ENCODE measurements at regions not wholly inside any gene's neighbourhood (a gene's known extent, or its start where the extent isn't known, plus 50 kb on each side); places are given as distances from the start of the nearest gene placed in this dataset.
"Not testable (repeated sequence)": the region's sequence is repeated elsewhere in the genome, so short reads cannot be mapped to it uniquely, and the experiment has no call there.

DNA sequence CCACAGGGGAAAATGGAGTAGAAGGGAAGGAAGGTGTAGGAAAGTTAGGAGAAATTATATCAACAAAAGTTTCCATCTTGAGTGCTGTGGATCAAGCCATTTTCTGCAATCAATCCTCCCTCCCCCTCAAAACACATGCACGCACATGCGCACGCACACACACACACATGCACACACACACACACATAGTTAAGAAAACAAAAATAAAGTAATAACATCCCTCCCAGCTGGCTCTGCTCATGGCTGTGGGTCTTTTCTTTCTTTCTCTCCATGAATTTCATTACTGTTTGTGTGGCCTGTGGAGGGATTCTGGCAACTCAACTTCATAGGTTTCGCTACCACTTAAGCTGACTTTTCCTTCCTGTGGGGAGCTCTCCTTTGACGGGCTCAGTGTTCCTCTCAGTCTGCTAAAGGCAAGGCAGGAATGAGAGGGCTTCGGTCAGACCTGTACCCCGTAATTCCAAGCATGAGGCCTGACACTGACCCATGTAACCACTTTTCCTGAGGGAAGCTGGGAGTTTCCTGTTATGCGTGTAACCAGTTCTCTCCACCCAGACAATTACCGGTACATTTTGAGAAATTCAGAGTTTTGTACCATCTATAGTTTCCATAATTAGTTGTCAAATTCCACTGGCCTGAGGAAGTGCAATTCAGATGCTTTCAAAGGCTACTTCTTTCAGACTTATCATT lies 79.8 kb downstream of the ZNF92 start:
- DNase-seq (ENCODE audit: low read depth, low spot score): no peak

DNA sequence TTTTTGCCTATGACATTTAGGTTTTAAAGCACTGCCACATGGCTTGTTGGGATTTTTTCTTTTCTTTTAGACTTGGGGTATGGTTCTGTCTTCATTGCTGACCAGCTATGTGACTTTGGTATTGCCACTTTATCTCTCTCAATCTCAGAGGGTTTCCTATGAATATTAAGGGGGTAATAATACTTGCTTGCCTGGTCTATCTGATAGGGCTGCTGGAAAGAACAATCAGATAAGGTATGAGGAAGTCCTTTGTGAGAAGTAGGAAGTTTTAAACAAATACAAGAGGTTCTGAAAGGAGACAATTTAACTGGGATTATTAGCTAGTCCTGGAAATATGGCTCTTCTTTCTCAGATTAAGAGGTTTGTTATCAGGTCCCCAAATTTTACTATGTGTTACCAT lies 80.8 kb downstream of the ZNF92 start:
- DNase-seq (ENCODE audit: low read depth, low spot score): no peak

DNA sequence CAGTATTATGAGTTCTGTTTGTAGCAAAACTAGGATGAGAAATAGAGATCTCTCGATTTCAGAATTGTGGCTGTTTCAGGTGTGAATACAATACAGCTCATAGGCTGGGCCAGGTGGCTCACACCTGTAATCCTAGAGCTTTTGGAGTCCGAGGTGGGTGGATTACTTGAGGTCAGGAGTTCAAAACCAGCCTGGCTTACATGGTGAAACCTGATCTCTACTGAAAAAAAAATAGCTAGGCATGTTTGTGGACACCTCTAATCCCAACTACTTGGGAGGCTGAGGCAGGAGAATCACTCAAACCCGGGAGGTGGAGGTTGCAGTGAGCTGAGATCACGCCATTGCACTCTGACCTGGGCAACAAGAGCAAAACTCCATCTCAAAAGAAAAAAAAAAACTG lies 81.4 kb downstream of the ZNF92 start:
- DNase-seq (ENCODE audit: low read depth, low spot score): not testable (repeated sequence)

DNA sequence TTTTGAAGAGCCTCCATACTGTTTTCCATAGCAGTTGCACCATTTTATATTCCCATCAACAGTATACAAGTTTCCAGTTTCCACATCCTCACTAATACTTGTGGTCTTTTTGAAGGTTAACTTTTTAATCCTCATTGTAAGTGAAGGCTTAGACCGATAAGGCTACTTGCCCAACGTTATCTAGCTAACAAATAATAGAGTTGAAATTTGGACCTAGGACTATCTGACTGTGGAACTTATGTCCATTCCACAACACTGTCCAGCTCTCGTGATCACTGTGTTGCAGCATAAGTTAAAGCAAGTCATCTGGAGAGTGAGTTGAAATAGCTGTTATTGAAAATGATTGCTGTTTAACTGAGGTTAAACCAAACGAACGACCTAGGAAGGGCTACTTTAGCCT lies 84.0 kb downstream of the ZNF92 start:
- DNase-seq (ENCODE audit: low read depth, low spot score): no peak

DNA sequence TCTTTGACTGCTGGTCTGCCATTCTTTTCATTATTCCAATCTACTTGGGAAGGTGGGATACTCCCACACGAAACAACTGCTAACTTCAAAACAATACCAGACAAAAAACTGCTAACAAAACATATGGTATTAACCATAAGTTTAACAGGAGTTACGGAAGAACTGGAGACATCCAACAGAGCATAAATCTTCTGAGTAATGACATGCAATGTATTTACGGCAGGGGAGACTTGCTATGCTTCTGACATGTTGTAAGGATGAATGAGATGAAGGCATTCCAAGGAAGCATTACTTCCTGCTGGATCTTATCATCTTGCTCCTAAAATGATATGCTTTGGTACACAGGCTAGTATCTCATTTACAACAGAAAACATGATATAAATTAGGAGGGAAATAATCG lies 85.8 kb downstream of the ZNF92 start:
- no peak for DNase-seq (ENCODE audit: low read depth, low spot score)

DNA sequence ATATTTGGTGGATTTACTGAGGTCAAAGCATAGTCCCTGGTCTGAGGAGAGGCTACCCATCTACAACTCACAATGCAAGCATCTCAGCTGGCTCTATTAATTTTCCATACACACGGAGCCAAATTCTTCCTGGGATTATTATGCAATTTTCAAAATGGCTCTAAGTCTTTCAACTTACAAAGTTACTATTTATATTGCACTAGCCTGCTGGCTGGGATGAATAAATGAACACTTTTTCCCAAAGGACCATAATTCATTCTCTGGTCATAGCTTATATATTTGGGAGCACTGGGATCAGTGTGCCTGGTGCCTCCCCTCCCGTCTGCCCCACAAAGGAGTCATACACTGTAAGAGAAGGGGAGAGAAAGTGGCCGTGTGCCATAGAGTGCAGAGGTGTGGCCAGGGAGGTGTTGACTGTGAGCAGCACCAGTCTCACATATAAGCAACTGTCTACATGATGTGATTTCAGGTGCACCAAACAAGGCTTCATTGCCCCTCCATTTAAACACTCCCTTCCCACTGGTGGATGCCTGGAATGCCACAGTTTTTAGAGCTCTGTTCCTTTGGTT lies 88.6 kb downstream of the ZNF92 start:
- DNase-seq (ENCODE audit: low read depth, low spot score): no peak

DNA sequence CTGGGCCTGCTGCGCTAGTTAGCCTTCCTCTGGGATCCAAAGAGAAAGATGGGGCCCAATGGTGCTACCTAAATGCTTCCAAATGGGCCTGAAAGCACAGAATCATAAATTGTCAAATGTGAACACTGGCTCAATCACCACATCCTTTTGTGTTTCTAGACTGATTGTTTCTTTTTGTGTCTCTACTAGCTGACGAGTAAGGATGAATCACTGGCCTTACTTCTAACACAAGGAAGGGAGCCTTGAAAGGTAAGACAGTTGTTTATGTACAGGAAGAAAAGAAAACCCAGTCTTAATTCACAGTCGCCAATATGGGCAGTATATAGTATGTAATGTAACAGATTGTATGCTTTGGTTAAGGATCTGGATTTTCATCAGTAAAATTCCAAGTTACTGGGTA lies 89.5 kb downstream of the ZNF92 start:
- DNase-seq (ENCODE audit: low read depth, low spot score): no peak

DNA sequence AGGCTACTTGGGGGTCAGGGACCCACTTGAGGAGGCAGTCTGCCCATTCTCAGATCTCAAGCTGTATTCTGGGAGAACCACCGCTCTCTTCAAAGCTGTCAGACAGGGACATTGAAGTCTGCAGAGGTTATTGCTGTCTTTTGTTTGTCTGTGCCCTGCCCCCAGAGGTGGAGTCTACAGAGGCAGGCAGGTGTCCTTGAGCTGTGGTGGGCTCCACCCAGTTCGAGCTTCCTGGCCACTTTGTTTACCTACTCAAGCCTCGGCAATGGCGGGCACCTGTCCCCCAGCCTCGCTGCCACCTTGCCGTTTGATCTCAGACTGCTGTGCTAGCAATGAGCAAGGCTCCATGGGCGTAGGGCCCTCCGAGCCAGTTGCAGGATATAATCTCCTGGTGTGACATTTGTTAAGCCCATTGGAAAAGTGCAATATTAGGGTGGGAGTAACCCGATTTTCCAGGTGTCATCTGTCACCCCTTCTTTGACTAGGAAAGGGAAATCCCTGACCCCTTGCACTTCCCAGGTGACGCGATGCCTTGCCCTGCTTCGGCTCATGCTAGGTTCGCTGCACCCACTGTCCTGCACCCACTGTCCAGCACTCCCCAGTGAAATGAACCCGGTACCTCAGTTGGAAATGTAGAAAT lies 96.4 kb downstream of the ZNF92 start:
- not testable (repeated sequence) for DNase-seq (ENCODE audit: low read depth, low spot score)

DNA sequence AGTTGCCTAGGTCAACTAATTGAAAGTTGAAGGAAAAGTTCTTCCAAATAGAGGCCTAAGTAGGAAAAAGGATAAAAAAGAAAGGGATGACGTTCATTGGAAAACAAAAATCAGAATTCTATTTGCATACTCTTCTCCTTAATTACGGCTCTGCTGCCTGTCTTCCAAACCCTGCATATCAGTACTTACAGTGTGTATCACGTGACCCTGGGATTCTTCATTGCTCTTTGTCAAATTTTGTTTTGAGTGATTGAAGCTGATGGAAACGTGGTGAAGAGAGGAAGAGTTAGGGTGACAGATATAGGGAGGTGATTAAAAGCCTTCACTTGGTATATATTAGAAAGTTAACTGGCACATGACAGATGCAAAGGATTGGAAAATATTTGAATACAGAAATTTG lies 97.9 kb downstream of the ZNF92 start:
- DNase-seq (ENCODE audit: low read depth, low spot score): no peak

DNA sequence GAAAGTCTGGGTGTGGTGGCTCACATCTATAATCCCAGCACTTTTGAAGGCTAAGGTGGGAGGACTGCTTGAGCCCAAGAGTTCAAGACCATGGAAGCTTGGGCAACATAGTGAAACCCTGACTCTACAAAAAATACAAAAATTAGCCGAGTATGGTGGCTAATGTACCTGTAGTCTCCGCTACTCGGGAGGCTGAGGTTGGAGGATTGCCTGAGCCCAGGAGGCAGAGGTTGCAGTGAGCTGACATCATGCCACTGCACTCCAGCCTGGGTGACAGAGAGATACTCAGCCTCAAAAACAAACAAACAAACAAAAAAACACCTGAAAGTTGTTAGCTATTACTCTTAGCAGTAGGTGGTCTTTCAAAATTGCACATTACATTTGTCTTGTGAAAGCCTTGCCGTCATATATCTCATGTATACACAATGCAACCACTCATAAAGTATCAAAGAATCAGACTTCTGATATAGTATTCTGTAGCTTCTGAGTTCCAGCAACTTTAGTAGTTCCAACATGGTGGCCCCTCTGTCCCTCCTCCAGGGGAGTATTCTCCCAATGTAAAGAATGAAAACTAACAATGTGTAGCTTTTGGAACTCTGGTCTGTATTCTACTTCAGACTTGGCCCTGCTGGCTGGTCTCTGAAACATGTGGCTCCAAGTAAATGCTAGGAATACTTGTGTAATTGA lies 101.5 kb downstream of the ZNF92 start:
- DNase-seq (ENCODE audit: low read depth, low spot score): no peak

DNA sequence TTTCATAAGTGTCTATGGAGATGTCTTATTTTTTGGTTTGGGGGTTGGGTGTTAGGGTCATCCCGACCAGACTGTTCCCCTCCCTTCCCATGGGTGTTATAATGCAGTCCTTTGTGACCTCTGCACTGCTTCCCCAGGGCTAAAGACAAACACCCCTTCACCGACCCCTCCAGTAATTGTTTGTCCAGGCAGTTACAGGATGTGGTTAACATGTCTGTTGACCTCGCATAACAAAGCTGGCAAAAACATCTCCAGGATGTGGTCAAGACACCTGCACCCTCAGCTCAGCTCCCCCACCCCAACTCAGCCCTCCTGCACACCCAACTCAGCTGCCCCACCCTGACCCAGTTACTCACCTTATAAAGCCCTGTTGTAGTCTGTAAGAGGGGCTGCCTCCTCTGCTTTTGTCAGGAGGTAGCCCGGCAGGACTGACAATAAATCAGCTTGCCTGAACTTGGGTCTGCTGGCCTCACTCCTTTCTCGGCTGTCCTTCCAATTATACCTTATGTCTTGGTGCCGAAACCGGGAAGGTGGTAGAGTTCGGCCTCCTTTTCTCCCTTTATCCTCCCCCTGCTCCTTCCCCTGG lies 102.2 kb downstream of the ZNF92 start:
- DNase-seq (ENCODE audit: low read depth, low spot score): no peak

DNA sequence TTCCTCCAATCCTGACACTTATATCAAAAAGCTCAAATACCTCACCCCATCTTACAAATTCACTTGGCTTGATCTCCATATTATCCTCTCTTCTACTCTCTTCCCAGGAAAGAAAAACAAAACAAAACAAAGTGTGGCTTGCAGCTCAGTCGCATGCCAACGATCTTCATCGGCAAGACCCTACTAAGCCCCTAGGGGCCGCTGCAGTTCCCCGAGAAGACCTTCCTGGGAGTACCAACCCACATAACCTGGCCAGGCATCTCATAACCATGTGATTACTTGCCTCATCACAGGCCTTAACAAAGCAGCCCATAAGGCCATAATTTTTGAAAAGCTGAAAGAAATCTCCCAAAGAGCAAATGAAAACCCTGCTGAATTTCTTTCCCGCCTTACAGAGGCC lies 103.7 kb downstream of the ZNF92 start:
- peak; percentile 59 for DNase-seq (ENCODE audit: low read depth, low spot score)

DNA sequence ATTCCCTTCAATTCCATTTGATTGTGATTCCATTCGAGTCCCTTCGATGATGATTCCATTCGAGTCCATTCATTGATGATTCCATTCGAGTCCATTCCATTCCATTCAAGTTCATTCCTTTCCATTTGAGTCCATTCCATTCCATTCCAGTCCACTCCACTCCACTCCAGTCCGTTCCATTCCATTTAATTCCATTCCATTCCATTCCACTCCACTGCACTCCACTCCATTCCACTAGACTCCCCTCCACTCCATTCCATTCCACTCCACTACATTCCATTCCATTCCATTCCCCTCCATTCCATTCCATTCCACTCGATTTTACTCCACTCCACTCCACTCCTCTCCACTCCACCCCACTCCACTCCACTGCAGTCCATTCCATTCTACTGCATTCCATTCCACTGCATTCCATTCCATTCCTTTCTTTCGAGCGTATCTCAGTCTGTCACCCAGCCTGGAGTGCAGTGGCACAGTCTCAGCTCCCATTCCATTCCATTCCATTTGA lies 115.7 kb downstream of the ZNF92 start:
- no peak for DNase-seq (ENCODE audit: low read depth, low spot score)

DNA sequence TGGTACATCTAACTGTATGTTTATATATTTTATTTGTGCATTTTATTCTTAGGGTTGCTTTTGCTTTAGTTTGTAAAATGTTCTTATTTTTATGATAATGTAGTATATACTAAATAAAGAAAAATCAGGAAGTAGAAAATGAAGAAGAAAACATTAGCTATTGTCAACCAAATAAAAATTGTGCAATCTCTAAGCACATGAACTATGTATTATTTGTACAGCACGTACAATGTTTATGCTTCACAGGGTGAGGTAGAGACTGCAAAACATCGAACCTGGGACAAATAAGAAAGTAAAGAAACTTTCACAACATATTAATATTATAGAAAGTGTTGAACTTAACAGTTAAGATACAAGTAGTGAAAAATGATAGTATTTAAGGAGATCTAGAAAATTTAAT lies 123.0 kb downstream of the ZNF92 start:
- DNase-seq (ENCODE audit: low read depth, low spot score): not testable (repeated sequence)

DNA sequence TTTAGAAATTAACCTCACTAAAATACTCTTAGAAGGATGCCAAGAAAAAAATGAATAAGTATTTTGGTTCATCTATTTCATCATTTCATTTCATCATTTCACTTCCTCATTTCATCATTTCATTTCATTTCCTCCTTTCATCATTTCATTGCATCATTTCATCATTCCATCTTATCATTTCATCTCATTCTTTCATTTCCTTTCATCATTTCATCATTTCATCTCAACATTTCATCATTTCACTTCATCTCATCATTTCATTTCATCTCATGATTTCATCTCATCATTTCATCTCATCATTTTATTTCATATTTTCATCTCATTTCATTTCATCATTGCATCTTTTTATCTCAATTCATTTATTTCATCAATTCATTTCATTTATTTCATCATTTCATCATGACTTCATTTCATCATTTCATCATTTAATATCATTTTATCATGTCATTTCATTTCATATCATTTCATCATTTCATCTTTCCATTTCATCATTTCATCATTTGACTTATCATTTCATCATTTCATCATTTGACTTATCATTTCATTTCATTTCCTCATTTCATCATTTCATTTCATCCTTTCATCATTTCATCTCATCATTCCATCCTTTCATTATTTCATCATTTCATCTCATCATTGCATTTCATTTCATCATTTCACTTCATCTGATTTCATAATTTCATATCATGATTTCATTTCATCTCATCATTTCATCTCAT lies 129.9 kb downstream of the ZNF92 start:
- no peak for DNase-seq (ENCODE audit: low read depth, low spot score)

DNA sequence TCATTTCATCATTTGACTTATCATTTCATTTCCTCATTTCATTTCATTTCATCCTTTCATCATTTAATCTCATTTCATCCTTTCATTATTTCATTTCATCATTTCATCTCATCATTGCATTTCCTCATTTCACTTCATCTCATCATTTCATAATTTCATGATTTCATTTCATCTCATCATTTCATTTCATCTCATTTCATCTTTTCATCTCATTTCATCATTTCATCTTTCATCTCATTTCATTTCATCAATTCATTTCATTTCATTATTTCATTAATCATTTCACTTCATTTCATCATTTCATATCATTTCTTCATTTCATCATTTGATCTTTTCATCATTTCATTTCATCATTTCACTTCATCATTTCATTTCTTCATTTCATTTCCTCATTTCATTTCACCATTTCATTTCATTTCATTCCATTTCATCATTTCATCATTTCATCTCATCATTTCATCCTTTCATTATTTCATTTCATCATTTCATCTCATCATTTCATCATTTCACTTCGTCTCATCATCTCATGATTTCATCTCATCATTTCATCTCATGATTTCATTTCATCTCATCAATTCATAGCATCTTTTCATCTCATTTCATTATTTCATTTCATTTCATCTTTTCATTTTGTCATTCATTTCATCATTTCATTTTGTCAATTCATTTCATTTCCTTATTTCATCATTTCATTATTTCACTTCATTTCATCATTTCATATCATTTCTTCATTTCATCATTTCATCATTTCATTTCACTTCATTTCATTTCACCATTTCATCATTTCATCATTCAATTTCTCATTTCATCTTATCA lies 131.1 kb downstream of the ZNF92 start:
- DNase-seq (ENCODE audit: low read depth, low spot score): not testable (repeated sequence)

DNA sequence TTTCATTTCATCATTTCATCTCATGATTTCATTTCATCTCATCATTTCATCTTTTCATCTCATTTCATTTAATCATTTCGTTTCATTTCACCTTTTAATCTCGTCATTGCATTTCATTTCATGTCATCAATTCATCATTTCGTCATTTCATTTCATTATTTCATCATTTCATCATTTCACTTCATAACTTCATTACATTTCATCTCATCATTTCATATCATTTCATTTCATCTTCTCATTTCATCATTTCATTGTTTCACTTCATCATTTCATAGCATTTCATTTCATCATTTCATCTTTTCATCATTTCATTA lies 131.6 kb downstream of the ZNF92 start:
- DNase-seq (ENCODE audit: low read depth, low spot score): not testable (repeated sequence)

DNA sequence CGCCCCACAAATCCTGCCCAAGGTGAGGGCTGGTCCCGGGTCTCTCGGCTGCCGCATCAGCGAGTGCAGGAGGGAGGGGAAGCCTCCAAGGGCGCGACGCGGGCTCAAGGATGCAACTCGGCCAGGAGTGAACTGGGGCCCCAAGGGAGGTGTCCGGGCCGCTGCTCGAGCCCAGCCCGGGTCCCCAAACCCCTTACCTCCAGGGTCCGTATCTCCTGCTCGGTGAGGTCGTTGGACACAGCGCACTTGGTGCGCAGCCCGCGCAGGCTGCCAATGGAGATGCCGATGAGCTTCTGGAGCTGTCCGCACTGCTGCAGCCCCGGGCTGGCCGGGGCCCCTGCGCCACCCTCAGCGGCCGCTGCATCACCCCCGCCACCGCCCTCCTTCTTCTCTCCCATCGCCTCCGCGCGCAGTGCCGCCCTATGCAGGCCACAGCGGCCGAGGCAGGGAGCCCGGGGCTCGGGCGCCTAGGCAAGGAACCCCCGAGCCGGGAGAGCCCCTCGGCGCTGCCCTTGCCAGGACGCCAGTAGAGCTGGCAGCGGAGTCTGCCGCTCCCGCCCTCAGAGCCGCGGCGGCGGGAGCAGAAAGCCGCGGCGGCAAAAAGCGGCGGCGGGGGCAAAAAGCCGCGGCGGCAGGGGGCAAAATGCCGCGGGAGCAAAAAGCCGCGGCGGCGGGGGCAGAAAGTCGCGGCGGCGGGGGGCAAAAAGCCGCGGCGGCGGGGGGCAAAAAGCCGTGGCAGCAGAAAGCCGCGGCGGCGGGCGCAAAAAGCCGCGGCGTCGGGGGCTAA lies 135.1 kb downstream of the ZNF92 start:
- DNase-seq (ENCODE audit: low read depth, low spot score): not testable (repeated sequence)

DNA sequence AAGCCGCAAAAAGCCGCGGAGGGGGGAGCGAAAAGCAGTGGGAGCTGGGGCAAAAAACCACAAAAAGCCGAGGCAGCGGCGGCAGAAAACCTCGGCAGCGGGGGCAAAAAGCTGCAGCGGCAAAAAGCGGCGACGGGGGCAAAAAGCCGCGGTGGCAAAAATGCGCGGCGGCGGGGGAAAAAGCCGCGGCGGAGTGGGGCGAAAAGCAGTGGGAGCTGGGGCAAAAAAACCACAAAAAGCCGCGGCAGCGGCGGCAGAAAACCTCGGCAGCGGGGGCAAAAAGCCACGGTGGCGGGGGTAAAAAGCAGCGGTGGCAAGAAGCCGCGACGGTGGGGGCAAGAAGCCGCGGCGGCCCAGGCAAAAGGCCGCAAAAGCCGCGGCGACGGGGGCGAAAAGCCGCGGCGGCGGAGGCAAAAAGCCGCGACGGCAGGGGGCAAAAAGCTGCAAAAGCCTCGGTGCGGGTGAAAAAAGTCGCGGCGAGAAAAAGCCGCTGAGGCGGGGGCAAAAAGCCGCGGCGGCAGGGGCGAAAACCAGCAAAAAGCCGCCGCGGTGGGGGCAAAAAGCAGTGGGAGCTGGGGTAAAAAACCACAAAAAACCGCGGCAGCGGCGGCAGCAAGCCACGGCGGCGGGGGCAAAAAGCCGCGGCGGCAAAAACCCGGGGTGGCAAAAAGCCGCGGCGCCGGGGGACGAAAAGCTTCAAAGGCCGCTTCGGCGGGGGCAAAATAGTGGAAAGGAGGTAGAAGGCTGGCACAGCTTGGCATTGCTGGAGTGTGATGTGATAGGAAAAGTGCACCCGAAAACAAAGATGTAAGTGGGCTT lies 135.9 kb downstream of the ZNF92 start:
- DNase-seq (ENCODE audit: low read depth, low spot score): no peak

Measured in iPS DF 19.7 (cell line).